HG02759 (cell line): ENCODE measurements at regions not wholly inside any gene's neighbourhood (a gene's known extent, or its start where the extent isn't known, plus 50 kb on each side); places are given as distances from the start of the nearest gene placed in this dataset.
"Not testable (repeated sequence)": the region's sequence is repeated elsewhere in the genome, so short reads cannot be mapped to it uniquely, and the experiment has no call there.

Source experiments
- ATAC-seq: cut with Tn5 transposase; IDR thresholded peaks from one replicate; pipeline ENCODE4 v1.9.1; 2021; ENCODE audit warnings: mild to moderate bottlenecking, moderate library complexity; ENCODE audit not compliant: unreplicated experiment

DNA sequence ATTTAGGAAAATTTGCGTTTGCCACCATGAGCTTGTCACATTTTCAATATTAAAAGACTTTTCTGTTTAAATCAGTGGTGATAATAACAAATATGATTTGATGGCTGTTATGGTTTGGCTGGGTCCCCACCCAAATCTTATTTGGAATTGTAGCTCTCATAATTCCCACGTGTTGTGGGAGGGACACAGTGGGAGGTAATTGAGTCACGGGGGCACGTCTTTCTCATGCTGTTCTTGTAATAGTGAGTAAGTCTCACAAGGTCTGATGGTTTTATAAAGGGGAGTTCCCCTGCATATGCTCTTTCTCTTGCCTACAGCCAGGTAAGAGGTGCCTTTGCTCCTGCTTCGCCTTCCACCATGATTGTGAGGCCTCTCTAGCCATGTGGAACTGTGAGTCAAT, 83.4 kb upstream of the RGPD4 start:
- ATAC-seq: no peak

DNA sequence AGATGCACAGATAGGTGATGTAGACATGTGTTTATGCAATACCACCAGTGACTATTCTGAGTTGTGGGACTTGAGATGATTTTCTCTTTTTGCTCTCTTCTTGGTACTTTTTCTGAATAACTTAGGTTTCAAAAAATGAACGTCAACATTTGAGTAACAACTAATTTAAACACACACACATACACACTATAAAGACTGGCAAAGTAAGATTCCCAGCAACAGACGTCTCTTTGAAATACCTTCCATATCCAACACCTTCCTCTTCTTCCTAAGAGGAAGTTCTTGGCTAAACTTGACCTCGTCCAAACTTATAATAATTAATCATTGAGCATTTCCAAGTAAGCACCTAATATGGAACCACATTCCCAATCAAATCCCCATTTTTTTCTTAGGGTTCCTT, 81.6 kb upstream of the RGPD4 start:
- ATAC-seq: no peak

DNA sequence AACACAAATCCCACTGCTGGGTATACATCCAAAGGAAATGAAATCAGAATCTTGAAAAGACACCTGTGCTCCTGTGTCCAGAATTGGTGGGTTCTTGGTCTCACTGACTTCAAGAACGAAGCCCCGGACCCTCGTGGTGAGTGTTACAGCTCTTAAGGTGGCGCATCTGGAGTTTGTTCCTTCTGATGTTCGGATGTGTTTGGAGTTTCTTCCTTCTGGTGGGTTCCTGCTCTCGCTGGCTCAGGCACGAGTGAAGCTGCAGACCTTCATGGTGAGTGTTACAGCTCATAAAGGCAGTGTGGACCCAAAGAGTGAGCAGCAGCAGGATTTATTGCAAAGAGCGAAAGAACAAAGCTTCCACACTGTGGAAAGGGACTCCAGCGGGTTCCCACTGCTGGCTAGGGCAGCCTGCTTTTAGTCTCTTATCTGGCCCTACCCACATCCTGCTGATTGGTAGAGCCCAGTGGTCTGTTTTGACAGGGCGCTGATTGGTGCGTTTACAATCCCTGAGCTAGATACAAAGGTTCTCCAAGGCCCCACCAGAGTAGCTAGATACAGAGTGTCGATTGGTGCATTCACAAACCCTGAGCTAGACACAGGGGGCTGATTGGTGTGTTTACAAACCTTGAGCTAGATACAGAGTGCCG, 80.0 kb upstream of the RGPD4 start:
- not testable (repeated sequence) for ATAC-seq

DNA sequence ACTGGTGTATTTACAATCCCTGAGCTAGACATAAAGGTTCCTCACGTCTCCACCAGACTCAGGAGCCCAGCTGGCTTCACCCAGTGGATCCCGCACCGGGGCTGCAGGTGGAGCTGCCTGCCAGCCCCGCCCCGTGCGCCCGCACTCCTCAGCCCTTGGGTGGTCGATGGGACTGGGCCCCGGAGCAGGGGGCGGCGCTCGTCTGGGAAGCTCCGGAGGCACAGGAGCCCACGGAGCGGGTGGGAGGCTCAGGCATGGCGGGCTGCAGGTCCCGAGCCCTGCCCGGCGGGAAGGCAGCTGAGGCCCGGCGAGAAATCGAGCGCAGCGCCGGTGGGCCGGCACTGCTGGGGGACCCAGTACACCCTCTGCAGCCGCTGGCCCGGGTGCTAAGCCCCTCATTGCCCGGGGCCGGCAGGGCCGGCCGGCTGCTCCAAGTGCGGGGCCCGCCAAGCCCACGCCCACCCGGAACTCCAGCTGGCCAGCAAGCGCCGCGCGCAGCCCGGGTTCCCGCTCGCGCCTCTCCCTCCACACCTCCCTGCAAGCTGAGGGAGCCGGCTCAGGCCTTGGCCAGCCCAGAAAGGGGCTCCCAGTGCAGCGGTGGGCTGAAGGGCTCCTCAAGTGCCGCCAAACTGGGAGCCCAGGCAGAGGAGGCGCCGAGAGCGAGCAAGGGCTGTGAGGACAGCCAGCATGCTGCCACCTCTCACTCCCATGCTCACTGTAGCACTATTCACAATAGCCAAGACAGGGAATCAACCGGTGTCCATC, 79.3 kb upstream of the RGPD4 start:
- not testable (repeated sequence) for ATAC-seq

DNA sequence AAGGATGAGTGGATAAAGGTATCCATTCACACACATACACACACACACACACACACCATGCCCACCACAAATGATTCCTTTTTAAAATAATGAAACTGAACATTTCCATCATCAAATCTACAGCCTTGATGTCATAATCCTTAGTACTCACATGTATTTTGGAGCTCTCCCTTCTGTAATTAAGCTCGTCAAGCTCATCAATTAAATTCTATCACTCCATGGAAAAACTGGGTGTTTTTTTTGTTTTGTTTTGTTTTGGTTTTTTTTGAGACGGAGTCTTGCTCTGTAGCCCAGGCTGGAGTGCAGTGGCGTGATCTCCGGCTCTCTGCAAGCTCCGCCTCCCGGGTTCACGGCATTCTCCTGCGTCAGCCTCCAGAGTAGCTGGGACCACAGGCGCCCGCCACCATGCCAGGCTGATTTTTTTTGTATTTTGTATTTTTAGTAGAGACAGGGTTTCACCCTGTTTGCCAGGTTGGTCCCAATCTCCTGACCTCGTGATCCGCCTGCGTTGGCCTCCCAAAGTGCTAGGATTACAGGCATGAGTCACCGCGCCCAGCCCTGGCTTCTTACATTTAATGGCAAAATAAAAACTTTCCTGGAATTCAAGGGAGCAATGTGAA, 78.6 kb upstream of the RGPD4 start:
- ATAC-seq: no peak

DNA sequence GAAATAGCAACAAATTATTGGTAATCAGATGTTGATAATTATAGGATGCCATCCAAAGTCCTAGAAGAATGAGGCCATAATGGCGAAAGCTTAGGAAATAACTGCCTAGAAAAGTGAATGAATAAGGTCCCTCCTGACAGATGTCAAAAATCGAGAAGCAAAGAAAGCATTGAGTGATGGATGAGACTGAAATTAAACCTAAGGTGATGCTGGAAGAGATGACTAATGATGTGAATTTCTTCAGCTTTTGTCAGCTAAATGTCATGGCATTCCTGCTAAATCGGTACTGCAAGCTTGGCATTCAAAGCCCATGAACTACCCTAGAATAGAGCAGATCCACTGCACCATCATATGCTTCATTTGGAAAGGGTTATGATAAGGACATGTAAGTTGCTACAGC, 74.8 kb upstream of the RGPD4 start:
- no peak for ATAC-seq

DNA sequence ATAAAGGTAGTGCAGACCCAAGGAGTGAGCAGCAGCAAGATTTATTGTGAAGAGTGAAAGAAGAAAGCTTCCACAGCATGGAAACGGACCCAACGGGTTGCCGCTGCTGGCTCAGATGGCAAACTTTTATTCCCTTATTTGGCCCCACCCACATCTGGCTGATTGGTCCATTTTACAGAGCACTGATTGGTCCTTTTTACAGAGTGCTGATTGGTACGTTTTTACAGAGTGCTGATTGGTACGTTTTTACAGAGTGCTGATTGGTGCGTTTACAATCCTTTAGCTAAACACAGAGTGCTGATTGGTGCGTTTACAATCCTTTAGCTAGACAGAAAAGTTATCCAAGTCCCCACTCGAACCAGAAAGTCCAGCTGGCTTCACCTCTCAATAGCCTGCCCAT, 72.9 kb upstream of the RGPD4 start:
- ATAC-seq: not testable (repeated sequence)

DNA sequence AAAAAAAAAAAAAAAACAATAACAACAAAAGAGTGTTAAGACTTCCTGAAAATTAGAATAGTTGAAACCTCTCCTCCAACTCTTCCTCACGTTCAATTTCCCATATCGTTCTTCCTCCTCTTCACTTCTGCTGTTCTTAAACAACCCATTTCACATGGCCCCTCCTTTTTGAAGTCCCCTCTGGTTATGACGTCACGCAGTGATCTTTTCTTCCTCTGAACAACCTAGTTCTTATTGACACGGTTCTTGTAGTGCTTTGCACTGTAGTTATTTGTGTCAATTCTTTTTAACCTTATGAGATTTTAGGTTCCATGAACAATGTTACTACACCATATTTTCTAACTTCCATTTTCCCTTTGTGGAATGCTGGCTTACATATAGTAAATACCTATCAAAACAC, 69.5 kb upstream of the RGPD4 start:
- no peak for ATAC-seq

DNA sequence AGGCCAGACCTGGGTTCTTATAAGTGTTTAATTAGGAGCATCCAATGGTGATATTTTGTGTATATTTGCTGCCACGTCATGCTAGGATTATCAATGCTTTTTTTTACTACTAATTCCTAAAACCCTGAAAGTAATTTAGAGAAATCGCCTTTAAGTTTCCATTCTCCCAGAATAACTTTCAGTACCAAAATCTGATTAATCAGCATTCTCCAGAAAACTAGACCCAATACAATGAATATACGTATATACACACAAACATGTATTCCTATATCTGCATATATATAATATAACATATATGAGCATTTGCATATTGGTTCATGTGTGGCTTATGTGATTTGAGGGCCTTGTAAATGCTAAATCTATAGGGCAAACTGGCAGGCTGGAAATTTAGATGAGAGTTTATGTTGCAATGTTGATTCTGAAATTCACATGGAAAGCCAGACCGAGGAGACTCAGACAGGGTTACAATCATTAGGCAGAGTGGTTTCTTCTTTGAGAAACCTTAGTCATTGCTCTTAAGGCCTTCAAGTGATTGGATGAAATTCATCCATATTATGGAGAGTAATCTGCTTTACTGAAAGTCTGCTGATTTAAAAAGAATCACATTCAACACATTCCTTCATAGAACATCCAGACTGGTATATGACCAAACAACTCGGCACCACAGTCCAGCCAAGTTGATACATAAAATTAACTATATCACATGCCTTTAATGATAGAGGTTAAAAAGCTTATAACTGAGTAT, 65.9 kb upstream of the RGPD4 start:
- ATAC-seq: no peak

DNA sequence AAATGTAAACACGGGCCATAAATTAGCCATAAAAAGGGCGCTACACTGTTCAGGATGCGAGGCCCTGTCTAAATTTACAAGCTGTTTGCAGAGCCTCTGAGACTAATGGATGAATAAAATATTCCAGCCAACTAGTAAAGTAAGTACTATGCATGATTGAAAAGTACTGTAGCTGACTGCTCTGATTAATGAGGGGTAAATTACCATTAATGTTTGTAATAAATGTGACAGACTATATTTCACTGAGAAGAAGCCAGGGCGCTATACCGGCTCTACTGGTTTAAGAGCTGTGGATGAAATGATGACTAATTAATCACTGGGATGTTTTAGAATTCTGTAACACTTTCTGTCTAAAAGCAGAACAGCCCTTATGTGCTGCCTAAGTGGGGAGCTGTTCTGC, 54.3 kb upstream of the RGPD4 start:
- no peak for ATAC-seq

DNA sequence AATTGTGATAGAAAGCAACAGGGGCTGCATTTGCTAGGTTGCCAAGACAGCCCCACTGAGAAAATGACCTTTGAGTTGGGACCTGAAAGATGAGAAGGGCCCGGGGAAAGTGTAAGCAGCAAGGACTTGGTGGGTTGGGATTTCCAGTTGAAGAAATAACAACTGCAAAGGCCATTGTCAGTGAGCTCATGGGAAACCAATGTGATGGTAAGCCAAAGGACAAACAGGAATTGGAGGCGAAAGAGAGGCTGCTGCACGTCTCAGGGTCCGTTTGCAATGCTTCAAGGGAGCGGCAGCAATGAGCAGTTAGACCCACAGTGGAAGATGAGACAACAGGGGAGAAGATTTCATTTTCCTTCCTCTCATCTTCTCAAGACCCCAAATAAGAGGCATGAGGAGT, 51.5 kb upstream of the RGPD4 start:
- ATAC-seq: no peak

DNA sequence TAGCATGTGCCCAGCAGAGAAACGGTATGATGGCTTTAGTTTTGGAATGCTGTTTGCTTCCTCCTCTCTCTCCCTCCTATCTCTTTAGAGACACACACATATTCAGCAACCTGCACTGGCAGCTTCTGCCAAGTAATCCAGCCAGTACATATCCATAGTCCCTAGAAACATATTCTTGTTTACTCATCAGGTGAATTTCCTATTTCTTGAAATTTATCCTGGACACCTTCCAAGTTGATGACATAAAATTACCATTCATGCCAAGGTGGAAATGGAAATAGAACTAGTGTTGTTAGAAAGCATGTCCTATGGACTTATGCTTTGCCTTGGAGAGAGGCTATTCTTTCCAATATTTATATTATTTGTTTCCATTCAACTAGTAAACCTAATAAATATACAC, 50.9 kb upstream of the RGPD4 start:
- ATAC-seq: no peak

DNA sequence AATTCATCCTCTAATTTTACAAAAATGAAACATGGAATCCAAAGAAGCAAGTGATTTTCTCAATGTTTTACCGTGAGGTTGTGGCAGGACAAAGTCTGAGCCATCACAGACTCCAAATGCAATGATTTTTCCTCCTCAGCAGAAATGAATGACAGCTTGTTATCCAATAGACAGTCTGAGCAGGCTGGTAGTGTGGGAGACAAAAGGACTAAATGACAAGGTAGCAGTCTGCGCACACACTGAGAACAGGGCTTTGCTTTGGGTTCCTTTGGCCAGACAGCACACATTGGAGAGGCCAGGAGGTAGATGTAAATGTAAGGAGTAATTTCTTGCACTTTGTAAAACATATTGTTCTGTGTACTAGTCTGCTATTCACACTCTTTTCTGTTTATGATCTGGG, 50.3 kb upstream of the RGPD4 start:
- no peak for ATAC-seq
